ENCODE measurements at regions not wholly inside any gene's neighbourhood (a gene's known extent, or its start where the extent isn't known, plus 50 kb on each side); places are given as distances from the start of the nearest gene placed in this dataset.

DNA sequence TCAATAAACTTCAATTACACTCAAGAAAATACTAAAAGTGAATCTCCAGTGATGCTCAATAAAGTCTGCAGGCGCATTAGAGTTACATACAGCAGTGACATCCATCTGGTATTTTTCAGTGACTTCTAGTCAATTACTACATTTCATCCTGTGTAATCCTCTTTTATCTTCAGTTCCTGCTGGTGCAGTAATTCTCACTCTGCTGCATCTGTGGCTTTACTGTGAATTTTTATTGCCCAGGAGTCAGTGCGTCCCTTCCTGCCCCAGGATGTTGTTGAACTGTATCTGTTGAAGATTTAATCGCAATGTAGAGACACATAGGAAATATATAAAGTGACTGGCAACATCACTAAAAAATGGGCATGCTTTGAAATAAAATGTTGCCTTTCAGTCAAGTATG, 196.3 kb upstream of the TMTC4 start:
- H3K4me1 ChIP-seq (ENCODE audit: insufficient read depth, low read length, poor library complexity, severe bottlenecking), result no peaks in the 10 kb centered on the region
- no peaks in the 10 kb centered on the region for H3K36me3 ChIP-seq (ENCODE audit: insufficient read depth, low read length)
- intact Hi-C loops (cut with micrococcal nuclease; ENCODE audit: unreplicated experiment), result no loop called here
- no peak overlapping the region for H3K27ac ChIP-seq (ENCODE audit: low read depth, low read length, poor library complexity, severe bottlenecking)
- ChIA-PET CTCF (ENCODE audit: unreplicated experiment) (no interaction called here), POLR2A (no interaction called here)
- H3K4me3 ChIP-seq (ENCODE audit: low read depth, low read length, poor library complexity, severe bottlenecking), result no peak overlapping the region
- no TSS peak for BruUV-seq (replicated peaks)
- H3K9me3 ChIP-seq (ENCODE audit: low read length), result no peaks in the 10 kb centered on the region
- DNase-seq (ENCODE audit: low spot score), result no peak
- H3K9me2 ChIP-seq (ENCODE audit: insufficient read depth, low read length), result no peaks in the 10 kb centered on the region
- H4K20me1 ChIP-seq (ENCODE audit: insufficient read depth, low read length), result no peaks in the 10 kb centered on the region
- no peak overlapping the region for H2AFZ ChIP-seq (ENCODE audit: low read length)
- H3K79me2 ChIP-seq (ENCODE audit: insufficient read depth, low read depth, low read length), result no peaks in the 10 kb centered on the region
- no peak overlapping the region for H3K4me2 ChIP-seq (ENCODE audit: low read length)
- TF ChIP-seq CTCF (conservative IDR thresholded peaks at IDR 0.05; ENCODE audit: low read length) (no peak), EZH2phosphoT487 (IDR thresholded peaks at IDR 0.05; ENCODE audit: borderline replicate concordance, low read depth, low read length) (no peak)

GRCh38 chr13:100860866-100861265, 186.3 kb upstream of the TMTC4 start:
- H4K20me1 ChIP-seq (ENCODE audit: insufficient read depth, low read length), result no peaks in the 10 kb centered on the region
- no peaks in the 10 kb centered on the region for H3K4me1 ChIP-seq (ENCODE audit: insufficient read depth, low read length, poor library complexity, severe bottlenecking)
- no peak overlapping the region for H3K4me3 ChIP-seq (ENCODE audit: low read depth, low read length, poor library complexity, severe bottlenecking)
- no peaks in the 10 kb centered on the region for H3K9me3 ChIP-seq (ENCODE audit: low read length)
- no peak overlapping the region for H3K4me2 ChIP-seq (ENCODE audit: low read length)
- POLR2A ChIA-PET, result no interaction called here
- no peak for DNase-seq (ENCODE audit: low spot score)
- no peaks in the 10 kb centered on the region for H3K9me2 ChIP-seq (ENCODE audit: insufficient read depth, low read length)
- no peak overlapping the region for H3K27ac ChIP-seq (ENCODE audit: low read depth, low read length, poor library complexity, severe bottlenecking)
- H3K79me2 ChIP-seq (ENCODE audit: insufficient read depth, low read depth, low read length), result no peaks in the 10 kb centered on the region
- BruUV-seq (replicated peaks), result no TSS peak
- no peaks in the 10 kb centered on the region for H3K36me3 ChIP-seq (ENCODE audit: insufficient read depth, low read length)
- no peak for TF ChIP-seq EZH2phosphoT487 (IDR thresholded peaks at IDR 0.05; ENCODE audit: borderline replicate concordance, low read depth, low read length)
- no peak for TF ChIP-seq CTCF (conservative IDR thresholded peaks at IDR 0.05; ENCODE audit: low read length)
- intact Hi-C loops (cut with micrococcal nuclease; ENCODE audit: unreplicated experiment), result no loop called here
- H2AFZ ChIP-seq (ENCODE audit: low read length), result no peak overlapping the region
- CTCF ChIA-PET (ENCODE audit: unreplicated experiment), result no interaction called here

DNA sequence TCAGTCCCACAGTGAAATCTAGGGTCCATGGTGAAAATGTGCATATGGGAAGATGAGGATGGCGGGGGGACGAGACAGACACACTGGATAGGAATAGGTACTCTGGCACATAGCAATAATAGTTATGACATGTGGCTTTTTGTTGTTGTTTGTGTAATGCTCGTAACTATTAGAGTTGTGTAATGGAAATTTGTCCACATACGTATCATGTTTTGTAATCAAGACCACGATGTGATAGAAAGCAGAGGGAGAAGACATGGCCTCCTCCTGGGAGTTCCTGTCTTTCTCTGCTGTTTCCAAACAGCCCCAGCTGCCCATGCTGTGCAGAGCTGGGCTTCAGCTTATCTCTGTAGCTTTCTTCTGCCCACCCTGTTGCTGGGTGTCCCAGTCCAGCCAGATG, 185.3 kb upstream of the TMTC4 start:
- intact Hi-C loops (cut with micrococcal nuclease; ENCODE audit: unreplicated experiment), result no loop called here
- Histone ChIP-seq H3K4me1 (ENCODE audit: insufficient read depth, low read length, poor library complexity, severe bottlenecking) (no peaks in the 10 kb centered on the region), H3K9me3 (ENCODE audit: low read length) (no peaks in the 10 kb centered on the region), H3K27ac (ENCODE audit: low read depth, low read length, poor library complexity, severe bottlenecking) (no peak overlapping the region), H3K9me2 (ENCODE audit: insufficient read depth, low read length) (no peaks in the 10 kb centered on the region), H3K4me3 (ENCODE audit: low read depth, low read length, poor library complexity, severe bottlenecking) (no peak overlapping the region), H3K36me3 (ENCODE audit: insufficient read depth, low read length) (no peaks in the 10 kb centered on the region), H4K20me1 (ENCODE audit: insufficient read depth, low read length) (no peaks in the 10 kb centered on the region), H3K4me2 (ENCODE audit: low read length) (no peak overlapping the region), H2AFZ (ENCODE audit: low read length) (no peak overlapping the region), H3K79me2 (ENCODE audit: insufficient read depth, low read depth, low read length) (no peaks in the 10 kb centered on the region)
- TF ChIP-seq CTCF (conservative IDR thresholded peaks at IDR 0.05; ENCODE audit: low read length) (no peak), EZH2phosphoT487 (IDR thresholded peaks at IDR 0.05; ENCODE audit: borderline replicate concordance, low read depth, low read length) (no peak)
- BruUV-seq (replicated peaks), result no TSS peak
- DNase-seq (ENCODE audit: low spot score), result no peak
- POLR2A ChIA-PET, result no interaction called here
- CTCF ChIA-PET (ENCODE audit: unreplicated experiment), result no interaction called here

All from OCI-LY7 (cell line).